CD14-positive monocyte (primary cell): ENCODE measurements at regions not wholly inside any gene's neighbourhood (a gene's known extent, or its start where the extent isn't known, plus 50 kb on each side); places are given as distances from the start of the nearest gene placed in this dataset.

ENCODE experiments used
- DNase-seq, 3 donors: peaks; one replicate each; pipeline ENCODE4 v3.0.0-alpha.2; 2011 to 2022
- H2AFZ ChIP-seq: 2 replicates; pipeline ENCODE4 v1.6.0; 2012; ENCODE audit warnings: mild to moderate bottlenecking, low read depth, low read length, inconsistent platforms; ENCODE audit not compliant: insufficient read depth, poor library complexity, severe bottlenecking
- H3K27ac ChIP-seq, 2 donors: 1 replicate in 1 of 2; 2 replicates in 1 of 2; pipeline ENCODE4 v1.5.1; 2012 to 2013; ENCODE audit warnings: low read length in 2 of 2, control low read depth in 1 of 2, inconsistent platforms in 1 of 2, low read depth in 1 of 2, mild to moderate bottlenecking in 1 of 2
- H3K27me3 ChIP-seq, 2 donors: one replicate each; pipeline versions ENCODE4 v1.6.0 to v1.6.1; 2011 to 2013; ENCODE audit warnings: low read length in 2 of 2; ENCODE audit not compliant: control insufficient read depth in 2 of 2, insufficient read depth in 2 of 2
- H3K36me3 ChIP-seq, 2 donors: replicated peaks in 1 of 2; 1 replicate in 1 of 2; 2 replicates in 1 of 2; pipeline versions ENCODE4 v1.5.1 to v1.6.1; 2012 to 2013; ENCODE audit warnings: low read length in 2 of 2, control low read depth in 1 of 2, inconsistent platforms in 1 of 2, mild to moderate bottlenecking in 1 of 2; ENCODE audit not compliant: insufficient read depth in 2 of 2, control insufficient read depth in 1 of 2
- H3K4me1 ChIP-seq, 2 donors: 1 replicate in 1 of 2; 2 replicates in 1 of 2; pipeline versions ENCODE4 v1.5.1 to v1.6.1; 2012 to 2013; ENCODE audit warnings: low read length in 2 of 2, control low read depth in 1 of 2, inconsistent platforms in 1 of 2, mild to moderate bottlenecking in 1 of 2, moderate library complexity in 1 of 2; ENCODE audit not compliant: insufficient read depth in 2 of 2, control insufficient read depth in 1 of 2
- H3K4me2 ChIP-seq: replicated peaks from 2 replicates; pipeline ENCODE3; 2012; ENCODE audit warnings: low read length, moderate library complexity, mild to moderate bottlenecking; ENCODE audit not compliant: poor library complexity, severe bottlenecking; ENCODE audit errors: extremely low read depth
- H3K4me3 ChIP-seq, 3 experiments: fragments of 200-600 bp in 1 of 3; sonication (generic) in 1 of 3; replicated peaks in 1 of 3; 1 replicate in 2 of 3; 2 replicates in 1 of 3; pipeline ENCODE4 v1.5.1; 2011 to 2013; ENCODE audit warnings: low read length in 3 of 3, mild to moderate bottlenecking in 3 of 3, control low read depth in 2 of 3, low read depth in 2 of 3, inconsistent platforms in 1 of 3, moderate library complexity in 1 of 3
- H3K79me2 ChIP-seq: 2 replicates; pipeline ENCODE4 v1.6.0; 2012; ENCODE audit warnings: mild to moderate bottlenecking, control low read depth, inconsistent platforms, low read length, moderate library complexity; ENCODE audit not compliant: insufficient read depth
- H3K9ac ChIP-seq: 2 replicates; pipeline ENCODE4 v1.6.0; 2017; ENCODE audit warnings: low read length, mild to moderate bottlenecking; ENCODE audit not compliant: insufficient read depth, poor library complexity, severe bottlenecking
- H3K9me3 ChIP-seq, 2 donors: replicated peaks in 1 of 2; 1 replicate in 1 of 2; 2 replicates in 1 of 2; pipeline versions ENCODE4 v1.5.1 to v1.6.1; 2012 to 2013; ENCODE audit warnings: low read length in 2 of 2, control low read depth in 1 of 2; ENCODE audit not compliant: control insufficient read depth in 1 of 2, insufficient read depth in 1 of 2
- H4K20me1 ChIP-seq: 2 replicates; pipeline ENCODE4 v1.6.0; 2012; ENCODE audit warnings: mild to moderate bottlenecking, low read length, control low read depth, moderate library complexity; ENCODE audit not compliant: insufficient read depth
- H3K27ac Mint-ChIP-seq, 7 donors: one replicate each; pipeline ENCODE4 v1.8.0; 2020; ENCODE audit warnings: mild to moderate bottlenecking in 7 of 7, mixed read lengths in 7 of 7, moderate library complexity in 6 of 7, inconsistent platforms in 2 of 7
- H3K27me3 Mint-ChIP-seq, 3 donors: one replicate each; pipeline ENCODE4 v1.8.0; 2021 to 2022; ENCODE audit warnings: low read depth in 3 of 3, mild to moderate bottlenecking in 3 of 3, mixed read lengths in 3 of 3, moderate library complexity in 3 of 3, inconsistent platforms in 1 of 3
- H3K36me3 Mint-ChIP-seq, 2 donors: one replicate each; pipeline ENCODE4 v1.8.0; 2020; ENCODE audit warnings: mixed read lengths in 2 of 2, inconsistent platforms in 1 of 2, mild to moderate bottlenecking in 1 of 2
- H3K4me1 Mint-ChIP-seq: one replicate; pipeline ENCODE4 v1.8.0; 2020; ENCODE audit warnings: mild to moderate bottlenecking, mixed read lengths
- H3K4me3 Mint-ChIP-seq, 2 donors: one replicate each; pipeline ENCODE4 v1.8.0; 2020; ENCODE audit warnings: mild to moderate bottlenecking in 2 of 2, mixed read lengths in 2 of 2, moderate library complexity in 1 of 2
- H3K9me3 Mint-ChIP-seq, 7 donors: one replicate each; pipeline ENCODE4 v1.8.0; 2020 to 2022; ENCODE audit warnings: mixed read lengths in 7 of 7, mild to moderate bottlenecking in 6 of 7, moderate library complexity in 6 of 7, inconsistent platforms in 2 of 7
- CTCF ChIP-seq: fragments of 200-600 bp; IDR thresholded peaks from one replicate; pipeline ENCODE4 v1.8.0; 2022; ENCODE audit warnings: antibody characterized with exemption, mild to moderate bottlenecking
- WGBS: methylation state at CpG from one replicate; pipeline ENCODE4 v1.1.5; 2013; ENCODE audit warnings: missing lambda C conversion rate; ENCODE audit not compliant: insufficient coverage; 5-methylcytosine and 5-hydroxymethylcytosine counted together
- intact Hi-C, 2 donors: fragments of 100-400 bp; cut with micrococcal nuclease; formaldehyde crosslinking; loops; one replicate each; pipeline versions ENCODE4 v1.15.0 to v1.15.1; 2023

GRCh38 chr2:5067816-5068215 lies 624.4 kb upstream of the SOX11 start:
- H3K4me3 ChIP-seq: no peak overlapping the region
- H4K20me1 ChIP-seq: no peaks in the 10 kb centered on the region
- no peak overlapping the region for H3K4me3 Mint-ChIP-seq
- DNase-seq: no peak
- H3K79me2 ChIP-seq: no peaks in the 10 kb centered on the region
- H3K27me3 Mint-ChIP-seq: peaks cover 0 to 1% (median 0%) of the 10 kb centered on the region in 3 donors
- intact Hi-C loops: no loop called here
- no peak overlapping the region for H3K4me2 ChIP-seq
- H3K9ac ChIP-seq: no peak overlapping the region
- TF ChIP-seq CTCF: no peak
- no peak overlapping the region for H3K27ac ChIP-seq
- H3K4me1 Mint-ChIP-seq: no peaks in the 10 kb centered on the region
- H3K27me3 ChIP-seq: no peaks in the 10 kb centered on the region
- H3K36me3 Mint-ChIP-seq: no peaks in the 10 kb centered on the region
- H3K9me3 Mint-ChIP-seq: peaks cover 0 to 19% (median 2%) of the 10 kb centered on the region in 7 donors
- 94% methylated on average over 3 of the region's 4 CpGs for WGBS
- no peaks in the 10 kb centered on the region for H3K36me3 ChIP-seq
- H2AFZ ChIP-seq: no peak overlapping the region
- no peak overlapping the region for H3K27ac Mint-ChIP-seq
- peaks cover 3 to 7% of the 10 kb centered on the region in 2 donors for H3K9me3 ChIP-seq
- no peaks in the 10 kb centered on the region for H3K4me1 ChIP-seq

- DNase-seq: no peak
- H3K4me3 Mint-ChIP-seq: no peak overlapping the region
- no peak overlapping the region for H3K27ac Mint-ChIP-seq
- H3K36me3 ChIP-seq: no peaks in the 10 kb centered on the region
- TF ChIP-seq CTCF: no peak
- no peaks in the 10 kb centered on the region for H3K36me3 Mint-ChIP-seq
- H3K9ac ChIP-seq: no peak overlapping the region
- intact Hi-C loops: no loop called here
- H3K79me2 ChIP-seq: no peaks in the 10 kb centered on the region
- no peaks in the 10 kb centered on the region for H4K20me1 ChIP-seq
- H3K4me3 ChIP-seq: no peak overlapping the region
- 54% methylated on average over 5 of the region's 5 CpGs for WGBS
- H3K4me1 Mint-ChIP-seq: no peaks in the 10 kb centered on the region
- H2AFZ ChIP-seq: no peak overlapping the region
- H3K27me3 ChIP-seq: no peaks in the 10 kb centered on the region
- H3K27me3 Mint-ChIP-seq: peaks cover 0 to 1% (median 1%) of the 10 kb centered on the region in 3 donors
- no peak overlapping the region for H3K27ac ChIP-seq
- no peak overlapping the region for H3K4me2 ChIP-seq
- peaks cover under 1 to 3% of the 10 kb centered on the region in 2 donors for H3K9me3 ChIP-seq
- H3K4me1 ChIP-seq: no peaks in the 10 kb centered on the region
- peaks cover 0 to 19% (median 5%) of the 10 kb centered on the region in 7 donors for H3K9me3 Mint-ChIP-seq
Measured at GRCh38 chr2:5070257-5070656, 621.9 kb upstream of the SOX11 start.
